ENCODE measurements at regions not wholly inside any gene's neighbourhood (a gene's known extent, or its start where the extent isn't known, plus 50 kb on each side); places are given as distances from the start of the nearest gene placed in this dataset.

DNA sequence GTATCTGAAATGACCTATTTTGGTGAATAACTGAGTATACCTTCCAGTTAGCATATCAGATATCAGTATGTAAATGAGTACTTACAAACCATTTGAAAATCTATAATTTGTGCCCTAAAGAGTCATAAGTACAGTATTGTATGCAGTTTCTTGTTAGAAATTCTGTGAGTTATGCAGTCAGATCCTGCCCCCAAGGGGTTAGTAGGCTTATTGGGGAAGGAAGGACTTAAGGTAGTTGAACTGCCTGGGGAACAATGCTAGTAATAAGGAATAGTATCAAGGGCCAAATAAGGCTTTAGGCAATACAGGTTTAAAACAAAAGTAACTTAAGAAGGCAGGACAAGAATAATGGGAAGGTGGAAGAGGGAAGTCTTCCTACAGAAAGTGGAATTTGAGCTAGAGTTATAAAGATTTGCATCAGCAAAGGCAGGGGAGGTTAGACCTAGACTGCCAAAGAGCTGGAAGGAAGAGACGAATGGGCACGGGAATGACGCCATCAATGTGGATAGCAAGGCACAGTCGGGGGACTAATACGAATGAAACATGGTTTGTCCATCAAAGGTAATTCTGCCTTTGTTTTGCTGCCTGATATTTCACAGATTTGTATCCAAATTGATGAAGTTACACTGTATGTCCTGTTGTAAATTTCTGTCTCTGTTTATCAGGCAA lies 182.9 kb upstream of the DPYD start:
- DNase-seq = no peak

DNA sequence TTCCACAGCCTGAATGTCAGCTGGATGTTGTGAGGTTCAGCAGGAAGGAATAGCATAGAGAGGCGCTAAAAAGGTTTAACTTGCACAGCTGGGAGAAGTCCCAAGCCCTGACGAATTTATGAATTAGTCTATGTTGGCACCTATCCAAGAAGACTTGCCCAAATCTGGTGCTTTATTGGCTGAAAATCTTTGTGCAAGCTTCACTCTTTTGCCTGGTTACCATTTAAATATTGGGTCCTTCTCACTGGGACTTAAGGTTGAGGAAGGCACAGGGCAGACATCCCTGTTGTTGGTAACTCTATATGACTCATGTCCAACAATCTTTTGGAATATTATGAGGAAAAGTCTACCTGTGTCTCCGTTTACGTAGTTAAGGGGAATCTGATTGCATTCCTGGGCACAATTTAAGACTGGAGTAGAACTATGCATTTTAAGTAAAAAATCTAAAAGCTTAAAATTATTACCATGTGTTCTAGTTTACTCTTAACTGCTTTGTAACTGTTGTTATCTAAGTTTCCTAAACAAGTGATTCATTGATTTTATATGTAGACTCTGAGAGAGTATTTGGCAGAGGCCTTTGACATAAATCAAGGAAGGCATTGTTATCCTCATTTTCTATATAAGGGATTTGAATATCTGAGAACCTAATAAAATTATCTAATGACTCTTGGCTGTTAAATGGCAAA lies 181.7 kb upstream of the DPYD start:
- no peak for DNase-seq

DNA sequence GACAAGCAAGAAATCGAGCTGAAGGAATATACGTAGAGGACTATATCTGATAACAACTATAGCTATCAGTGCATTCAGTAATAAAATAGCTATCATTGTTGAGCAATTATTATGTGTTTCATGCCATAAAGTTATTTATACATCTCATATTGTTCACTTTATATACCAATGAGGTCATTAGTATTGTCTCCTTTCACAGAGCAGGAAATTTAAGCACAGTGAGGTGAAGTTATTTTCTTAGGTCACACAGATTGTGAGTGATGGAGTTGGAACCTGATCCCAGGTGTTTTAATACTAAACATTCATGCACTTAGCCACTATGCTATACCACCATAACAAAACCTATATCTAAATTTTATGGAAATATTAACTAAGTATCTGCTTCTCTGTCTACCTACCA lies 180.5 kb upstream of the DPYD start:
- no peak for DNase-seq

DNA sequence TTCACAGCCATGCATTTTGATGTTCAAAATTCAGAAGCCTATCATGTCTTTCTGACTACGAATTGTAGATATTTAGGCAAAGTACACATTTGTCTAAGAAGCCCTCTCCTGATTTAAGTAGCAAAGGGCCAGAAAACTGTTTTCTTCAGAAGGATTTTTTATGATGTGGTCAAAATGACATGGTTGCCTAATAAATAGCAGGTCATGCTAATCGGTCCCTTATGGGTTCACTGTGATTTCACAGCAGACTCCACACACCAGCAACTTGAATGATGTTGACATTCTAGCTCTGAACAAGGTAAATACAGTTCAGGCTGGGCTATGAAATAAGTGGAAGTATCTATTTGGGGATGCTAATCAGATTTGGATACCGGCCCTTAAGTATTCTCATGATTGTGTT lies 178.7 kb upstream of the DPYD start:
- DNase-seq = no peak

DNA sequence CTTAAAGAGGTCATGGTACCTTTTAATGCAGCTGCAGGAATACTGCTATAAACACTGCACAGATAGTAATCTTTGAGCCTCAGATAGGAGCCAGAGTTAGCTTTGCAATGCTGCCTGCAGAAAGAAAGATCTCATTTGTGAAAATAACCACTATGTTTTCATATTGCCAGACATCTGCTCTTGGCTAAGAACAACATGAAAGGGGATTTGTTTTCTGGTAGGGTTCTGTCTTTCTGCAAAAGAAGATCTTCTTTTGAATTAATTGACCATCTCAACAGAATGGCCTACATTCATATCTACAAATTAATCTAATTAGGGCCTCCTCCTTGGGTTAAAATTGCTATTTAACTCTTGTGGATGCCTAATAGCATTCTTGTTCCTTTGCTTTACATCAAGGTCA lies 177.6 kb upstream of the DPYD start:
- no peak for DNase-seq

DNA sequence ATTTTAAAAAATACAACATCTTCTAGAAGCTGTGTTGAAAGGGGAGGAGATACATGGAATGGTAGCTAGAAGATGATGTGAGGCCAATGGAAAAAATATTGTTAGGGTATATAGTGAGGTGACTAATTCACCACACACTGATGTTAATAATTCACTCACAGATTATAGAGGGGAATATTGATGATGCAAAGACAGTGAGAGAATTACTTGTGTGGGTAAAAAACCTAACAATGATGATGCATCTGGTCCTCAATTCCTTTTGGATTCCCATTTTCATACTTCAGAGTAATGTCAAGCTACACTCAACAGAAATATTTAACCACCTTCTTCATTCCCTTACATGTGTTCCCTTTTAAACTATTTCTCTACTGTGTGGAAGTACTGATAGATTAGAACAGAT lies 169.5 kb upstream of the DPYD start:
- DNase-seq = no peak

DNA sequence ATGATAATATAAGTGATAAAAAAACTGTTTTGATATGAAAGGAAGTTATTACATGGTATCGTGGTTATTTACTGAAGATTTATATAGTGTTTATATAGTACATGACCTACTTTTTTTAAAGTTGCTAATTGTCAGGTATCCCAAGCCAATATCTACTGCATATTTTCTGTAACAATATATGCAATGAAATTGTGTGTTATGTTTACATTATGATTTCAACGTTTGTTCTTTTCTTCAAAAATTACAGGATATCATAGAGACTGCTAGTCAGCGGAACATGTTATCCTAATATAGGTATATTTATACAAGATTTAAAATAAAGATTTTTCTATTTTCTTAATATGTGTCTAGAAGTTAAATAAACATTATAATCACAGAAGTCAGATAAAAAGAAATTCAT lies 167.5 kb upstream of the DPYD start:
- no peak for DNase-seq

DNA sequence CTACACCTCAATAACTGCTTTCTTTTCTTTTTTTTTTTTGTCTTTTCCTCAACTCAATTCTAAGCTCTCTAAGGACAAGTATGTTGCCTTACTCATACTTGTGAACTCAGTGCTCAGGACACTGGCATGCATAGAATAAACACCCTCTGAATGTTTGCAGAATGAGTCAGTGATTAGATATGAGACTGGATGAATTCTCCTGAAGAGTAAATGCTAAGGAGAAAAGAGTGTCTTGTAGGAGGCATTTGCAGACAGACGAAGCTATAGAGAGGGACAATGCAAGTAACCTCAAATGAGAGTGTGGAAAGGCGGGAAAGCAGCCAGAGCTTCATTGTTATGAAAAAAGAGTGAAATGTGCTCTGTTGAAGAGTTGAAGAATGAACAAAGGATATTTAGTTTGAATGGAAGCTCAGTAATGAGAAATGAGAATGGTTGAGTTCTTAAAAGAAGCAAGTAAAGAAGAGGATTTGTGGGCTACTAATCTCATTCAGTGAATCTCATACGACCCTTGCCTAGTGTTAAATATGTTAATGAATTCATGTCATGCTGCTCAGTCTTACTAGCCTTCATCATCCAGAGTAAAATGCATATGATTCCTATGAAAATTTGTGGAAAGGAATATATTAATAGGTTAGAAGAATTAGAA lies 166.1 kb upstream of the DPYD start:
- DNase-seq = no peak

DNA sequence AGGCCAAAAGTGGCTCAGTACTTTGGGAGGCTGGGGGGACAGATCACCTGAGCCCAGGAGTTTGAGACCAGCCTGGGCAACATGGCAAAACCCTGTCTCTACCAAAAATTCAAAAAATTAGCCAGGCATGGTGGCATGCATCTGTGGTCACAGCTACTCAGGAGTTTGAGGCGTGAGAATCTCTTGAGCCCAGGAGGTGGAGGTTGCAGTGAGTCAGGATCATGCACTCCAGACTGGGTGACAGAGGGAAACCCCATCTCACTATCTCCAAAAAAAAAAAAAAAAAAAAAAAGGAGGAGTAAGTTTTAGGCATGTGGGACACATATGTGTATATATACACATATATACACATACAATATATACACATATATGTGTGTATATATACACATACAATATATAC lies 165.3 kb upstream of the DPYD start:
- no peak for DNase-seq

DNA sequence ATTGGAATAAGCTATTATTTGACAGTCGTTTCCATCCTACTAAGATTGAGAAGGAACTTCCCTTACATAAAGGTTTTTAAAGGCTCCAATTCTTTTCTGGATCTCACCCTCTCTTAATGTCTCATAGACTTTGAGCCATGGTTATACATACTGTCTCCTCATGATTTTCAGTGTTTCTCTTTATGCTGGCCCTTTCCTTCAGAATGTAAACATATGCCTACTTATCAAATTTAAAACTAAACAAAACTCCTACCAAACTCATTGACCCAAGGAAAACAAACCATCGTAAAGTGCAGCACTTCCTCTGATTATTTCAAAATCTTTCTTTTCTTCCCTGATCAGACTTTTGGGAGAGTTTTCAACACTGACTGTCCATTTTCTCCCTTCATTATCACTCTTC lies 163.4 kb upstream of the DPYD start:
- no peak for DNase-seq

DNA sequence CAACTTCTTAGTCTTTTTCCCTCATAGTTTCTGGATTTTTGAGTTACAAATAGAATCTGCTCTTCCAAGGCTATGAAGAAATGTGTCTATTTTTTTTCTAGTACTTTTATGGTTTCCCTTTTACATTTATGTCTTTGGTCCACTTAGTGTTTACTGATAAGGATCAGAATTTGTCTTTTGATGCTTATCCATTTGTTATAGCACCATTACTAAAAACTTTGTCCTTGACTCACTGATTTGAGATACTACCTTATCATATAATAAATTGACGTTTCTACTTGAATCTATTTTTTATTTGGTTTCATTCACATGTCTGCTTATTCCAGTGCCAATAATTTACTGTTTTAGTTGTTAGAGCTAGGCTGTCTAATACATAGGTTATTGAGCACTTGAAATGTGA lies 161.1 kb upstream of the DPYD start:
- DNase-seq = no peak

DNA sequence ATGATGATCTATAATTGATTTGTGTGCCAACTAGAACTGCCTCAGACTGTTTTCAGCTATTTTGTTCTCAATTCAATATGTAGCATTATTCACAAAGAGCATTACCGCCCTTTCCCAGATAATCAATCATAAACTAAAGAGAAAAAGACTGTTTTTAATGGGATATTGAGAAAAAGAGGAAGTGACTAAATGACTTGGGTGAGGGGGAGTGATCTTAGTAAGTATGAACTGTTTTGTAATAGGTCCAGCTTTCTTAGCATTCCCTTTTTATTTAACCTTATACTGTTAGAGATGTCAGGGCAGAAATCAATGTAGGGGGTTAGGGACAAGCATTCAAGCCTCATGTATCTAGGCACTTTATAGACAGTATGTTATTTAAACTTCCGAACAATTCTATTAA lies 157.8 kb upstream of the DPYD start:
- DNase-seq = no peak

DNA sequence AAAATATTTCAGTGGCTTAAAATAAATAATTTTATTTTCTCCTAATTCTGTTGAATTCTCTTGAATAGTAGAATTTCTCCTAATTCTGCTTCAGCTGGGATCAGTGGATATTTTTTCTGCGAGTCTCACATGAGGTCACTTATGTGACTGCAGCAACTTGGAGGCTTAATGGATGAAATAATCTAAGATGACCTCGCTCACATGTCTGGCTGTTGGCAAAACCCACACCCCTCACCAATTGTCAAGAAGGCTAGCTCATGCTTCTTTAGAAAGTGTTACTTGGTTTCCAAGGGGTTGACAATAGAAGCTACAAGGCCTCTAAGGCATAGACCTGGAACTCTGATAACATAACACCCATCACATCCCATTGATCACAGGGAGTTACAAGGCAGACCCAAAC lies 156.9 kb upstream of the DPYD start:
- DNase-seq = no peak

DNA sequence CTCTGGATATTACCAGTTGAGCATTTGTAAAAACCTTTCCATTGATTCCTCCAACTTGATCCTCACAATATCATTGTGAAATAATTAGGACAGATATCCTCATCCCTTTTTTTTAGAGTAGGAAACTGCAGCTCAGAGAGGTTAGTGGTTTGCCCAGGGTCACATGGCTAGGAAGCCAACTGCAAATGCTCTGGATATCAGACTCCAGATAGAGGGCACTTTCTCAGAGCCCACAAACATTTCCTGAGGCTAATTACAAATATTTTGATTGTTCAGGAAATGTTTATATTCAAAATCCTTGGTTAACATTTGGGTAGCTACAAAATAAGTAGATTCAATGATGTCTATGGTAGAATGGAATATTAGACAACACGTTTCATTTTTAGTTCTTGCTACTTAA lies 154.8 kb upstream of the DPYD start:
- DNase-seq = no peak

DNA sequence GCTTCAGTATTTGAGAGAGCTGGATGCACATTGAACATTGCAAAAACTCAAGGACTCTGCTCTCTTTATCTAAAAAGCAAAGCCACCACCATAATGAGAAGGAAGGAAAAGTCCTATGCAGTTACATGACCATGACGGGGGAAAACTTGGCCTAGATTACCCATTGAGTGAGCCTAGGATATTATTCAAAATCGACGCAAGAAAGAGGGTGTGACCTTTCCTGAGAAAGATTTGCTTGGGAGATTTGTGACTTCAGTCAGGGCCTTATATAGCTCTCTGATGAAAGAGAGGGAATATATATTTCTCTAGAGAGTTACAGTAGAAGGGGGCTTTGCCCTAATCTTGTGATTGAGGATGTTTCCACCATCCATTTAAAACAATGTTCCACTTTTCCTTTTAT lies 153.0 kb upstream of the DPYD start:
- no peak for DNase-seq

DNA sequence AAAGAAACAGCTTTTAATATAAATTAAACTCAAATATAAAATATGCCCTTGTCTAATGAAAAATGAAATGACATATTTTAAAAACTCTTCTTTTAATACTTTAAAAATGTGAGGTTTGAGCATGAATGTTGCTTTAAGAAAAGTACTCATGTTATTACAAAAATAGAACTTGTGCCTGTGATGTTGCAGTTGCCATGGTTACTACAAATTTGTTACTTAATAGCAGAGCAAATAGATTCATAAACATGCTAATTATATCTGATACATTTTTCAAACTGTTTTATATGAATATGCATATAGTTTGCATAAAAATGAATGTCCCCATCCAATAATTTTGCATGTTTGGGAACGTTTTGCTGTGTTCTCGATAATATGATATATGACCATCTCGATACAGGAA lies 152.3 kb upstream of the DPYD start:
- DNase-seq = no peak

DNA sequence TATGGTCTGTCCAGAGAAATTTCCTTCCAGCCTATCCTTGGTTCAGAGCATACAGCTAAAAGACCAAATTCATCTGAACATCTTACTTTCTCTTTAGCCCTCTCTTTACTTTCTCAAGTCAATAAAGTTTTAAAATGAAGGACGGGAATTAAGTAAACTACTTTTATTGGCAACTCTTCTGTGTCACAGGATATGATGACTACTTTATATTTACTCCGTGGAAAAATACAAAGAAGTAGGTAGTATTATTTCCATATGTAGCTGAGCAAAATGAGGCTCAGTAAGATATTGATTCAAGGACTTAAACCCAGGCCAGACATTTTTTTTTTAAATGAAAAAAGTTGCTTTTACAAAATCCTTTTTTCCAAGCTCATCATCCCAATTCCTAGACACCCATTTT lies 151.2 kb upstream of the DPYD start:
- DNase-seq = no peak

DNA sequence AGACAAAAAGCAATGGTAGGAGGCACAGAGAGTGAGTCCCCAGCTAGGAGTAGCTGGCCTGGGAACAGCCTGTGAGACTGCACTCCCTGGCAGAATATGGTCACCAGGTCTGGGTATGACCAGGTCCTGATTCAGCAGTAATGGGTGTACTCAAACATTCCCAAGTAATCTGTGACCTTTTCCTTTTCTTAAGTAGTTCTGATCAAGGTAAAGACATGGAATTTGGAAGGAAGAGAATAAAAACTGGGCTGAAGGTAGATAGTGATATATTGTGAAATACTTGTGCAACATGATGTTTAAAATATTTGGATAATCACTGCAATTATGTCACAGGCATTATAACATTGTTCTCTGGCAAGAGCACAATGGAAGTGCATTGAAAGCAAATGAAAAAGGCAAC lies 147.2 kb upstream of the DPYD start:
- DNase-seq = no peak

DNA sequence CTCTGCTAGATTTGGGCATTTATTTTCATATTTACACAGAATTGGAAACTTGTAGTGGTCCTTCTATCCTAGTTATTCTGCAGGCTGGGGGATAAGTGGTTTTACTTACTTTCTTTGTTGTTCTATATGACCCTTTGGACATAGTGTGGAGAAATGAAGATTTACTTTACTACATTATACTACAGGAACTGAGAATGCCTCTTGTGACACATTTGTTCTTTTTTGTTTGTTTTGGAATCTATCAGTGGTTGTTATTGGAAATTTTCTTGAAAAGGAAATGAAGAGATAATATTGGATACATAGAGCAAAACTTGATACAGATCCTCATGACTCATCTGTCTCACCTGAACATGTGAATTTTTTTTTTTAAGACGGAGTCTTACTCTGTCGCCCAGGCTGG lies 146.1 kb upstream of the DPYD start:
- no peak for DNase-seq

DNA sequence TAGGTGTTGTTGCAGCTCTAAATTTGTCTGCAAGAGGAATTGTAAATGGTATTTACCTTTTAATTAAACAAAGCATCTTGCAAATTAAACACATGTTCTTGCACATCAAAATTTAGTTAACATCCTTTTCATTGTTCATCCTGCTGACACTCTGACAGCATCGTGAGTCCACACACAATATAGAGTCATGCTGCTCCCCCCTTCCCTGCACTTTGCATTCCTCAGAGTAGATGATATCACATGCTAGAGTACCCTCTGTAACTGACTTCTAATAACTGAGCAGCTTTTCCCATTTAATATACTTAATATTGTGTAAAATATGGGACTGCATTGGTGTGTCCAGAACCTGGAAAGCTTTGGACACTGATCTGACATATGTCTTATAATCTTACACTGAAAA lies 138.8 kb upstream of the DPYD start:
- no peak for DNase-seq

DNA sequence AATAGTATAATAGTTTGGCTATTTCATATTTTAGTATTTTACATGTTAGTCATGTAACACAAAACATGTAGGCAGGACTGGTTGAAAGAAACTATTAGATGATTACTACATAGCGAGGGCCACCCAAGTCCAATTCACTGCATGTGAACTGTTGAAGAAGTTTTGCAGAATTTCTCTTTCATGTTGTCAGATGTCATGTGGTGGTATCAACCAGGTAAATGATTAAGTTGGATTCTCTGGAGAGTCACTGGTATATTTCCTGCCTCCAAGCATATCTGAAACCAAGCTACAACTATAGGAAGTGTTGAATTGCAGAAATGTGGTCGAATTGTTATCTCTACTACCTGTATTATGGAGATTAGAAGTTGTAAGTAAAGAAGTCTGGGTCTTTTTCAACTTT lies 137.8 kb upstream of the DPYD start:
- DNase-seq = no peak

DNA sequence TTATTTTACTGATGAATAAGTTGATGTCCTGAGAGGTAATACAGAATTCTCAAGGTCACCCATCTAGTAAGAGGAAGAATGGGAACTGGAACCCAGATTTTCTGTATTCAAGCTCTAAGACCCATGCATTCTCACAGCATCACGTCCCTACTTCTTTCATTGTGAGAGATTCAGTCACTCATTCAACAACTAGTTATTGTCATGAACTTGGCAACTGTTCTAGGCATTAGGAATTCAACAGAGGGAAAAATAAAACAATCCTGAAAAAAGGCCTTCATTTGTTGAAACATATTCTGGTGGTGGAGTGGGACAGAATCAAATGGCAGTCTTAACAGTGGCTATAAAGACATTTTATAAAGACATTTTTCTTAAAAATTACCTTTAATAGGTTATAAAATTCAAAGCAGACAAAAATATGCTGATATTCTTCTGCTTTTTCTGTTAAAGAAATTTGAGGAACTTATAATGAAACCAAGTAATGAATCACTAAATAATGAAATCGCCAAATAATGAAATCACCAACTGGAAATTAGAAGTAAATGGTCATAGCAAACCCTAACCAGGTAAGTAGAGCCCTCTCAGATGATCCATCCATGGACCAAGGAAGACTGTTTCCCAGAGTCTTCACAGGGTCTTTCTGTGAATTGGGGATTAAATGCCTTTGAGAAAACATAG lies 136.5 kb upstream of the DPYD start:
- DNase-seq = no peak

DNA sequence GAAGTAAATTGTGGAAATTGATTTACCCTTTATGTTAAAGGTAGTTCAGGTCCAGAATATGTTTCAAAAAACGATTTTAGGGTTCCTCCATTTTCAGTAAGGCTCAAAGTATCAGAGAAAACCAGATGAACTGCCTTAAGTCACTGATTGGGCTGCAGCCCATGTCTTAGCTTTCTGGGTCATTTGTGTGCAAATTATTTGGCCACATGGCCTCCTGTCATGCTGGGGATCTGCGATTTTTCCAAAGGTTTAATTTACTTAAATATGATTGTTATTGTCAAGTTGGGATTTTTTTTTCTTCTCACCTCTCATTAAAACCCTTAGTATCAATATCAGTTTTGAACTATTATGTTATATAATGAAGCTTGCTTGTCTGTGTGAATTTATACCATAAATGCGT lies 135.9 kb upstream of the DPYD start:
- no peak for DNase-seq

DNA sequence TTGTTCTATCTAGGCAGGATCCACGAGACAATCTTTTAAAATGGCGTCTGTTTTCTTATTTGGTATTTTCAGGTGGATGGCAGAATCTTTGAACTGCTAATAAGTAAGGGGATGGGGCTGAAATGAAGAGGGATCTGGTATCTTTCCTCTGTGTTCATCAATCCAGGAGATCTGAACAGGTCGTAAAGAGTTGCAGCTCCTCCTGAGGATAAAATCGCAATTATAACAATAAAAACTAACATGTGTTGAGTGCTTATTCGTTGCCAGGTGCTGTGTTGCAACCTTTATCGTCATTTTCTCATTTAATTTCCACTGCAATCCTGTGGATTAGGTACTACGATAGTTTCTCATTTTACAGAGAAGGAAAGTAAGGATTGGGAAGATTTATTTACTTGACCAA lies 134.6 kb upstream of the DPYD start:
- DNase-seq = no peak

Data from retina (tissue), 1 donor.